ENCODE measurements at regions not wholly inside any gene's neighbourhood (a gene's known extent, or its start where the extent isn't known, plus 50 kb on each side); places are given as distances from the start of the nearest gene placed in this dataset.

GRCh38 chr13:54133746-54134145 is 1105.1 kb downstream of the OLFM4 start:
- no peak for TF ChIP-seq CTCF (IDR thresholded peaks at IDR 0.05; ENCODE audit: unreplicated experiment)
- Mint-ChIP-seq H3K4me3 (ENCODE audit: low read depth) (no peak overlapping the region), H3K36me3 (ENCODE audit: insufficient read depth) (no peaks in the 10 kb centered on the region), H3K27me3 (peaks cover 36% of the 10 kb centered on the region), H3K4me1 (ENCODE audit: low read depth) (peaks cover 2% of the 10 kb centered on the region), H3K9me3 (ENCODE audit: low read depth) (no peaks in the 10 kb centered on the region), H3K27ac (no peak overlapping the region)
- DNase-seq (ENCODE audit: low spot score, unreplicated experiment), result no peak

GRCh38 chr13:54144828-54145227 is 1116.2 kb downstream of the OLFM4 start:
- H3K27me3 Mint-ChIP-seq, result no peaks in the 10 kb centered on the region
- H3K27ac Mint-ChIP-seq, result no peak overlapping the region
- H3K9me3 Mint-ChIP-seq (ENCODE audit: low read depth), result no peaks in the 10 kb centered on the region
- TF ChIP-seq CTCF (IDR thresholded peaks at IDR 0.05; ENCODE audit: unreplicated experiment), result no peak
- H3K4me1 Mint-ChIP-seq (ENCODE audit: low read depth), result peaks cover 2% of the 10 kb centered on the region
- DNase-seq (ENCODE audit: low spot score, unreplicated experiment), result no peak
- H3K36me3 Mint-ChIP-seq (ENCODE audit: insufficient read depth), result no peaks in the 10 kb centered on the region
- H3K4me3 Mint-ChIP-seq (ENCODE audit: low read depth), result no peak overlapping the region

GRCh38 chr13:54150851-54151250 is 1122.2 kb downstream of the OLFM4 start:
- H3K27me3 Mint-ChIP-seq, result no peaks in the 10 kb centered on the region
- H3K9me3 Mint-ChIP-seq (ENCODE audit: low read depth), result no peaks in the 10 kb centered on the region
- no peak overlapping the region for H3K27ac Mint-ChIP-seq
- no peak for DNase-seq (ENCODE audit: low spot score, unreplicated experiment)
- no peaks in the 10 kb centered on the region for H3K4me1 Mint-ChIP-seq (ENCODE audit: low read depth)
- no peak overlapping the region for H3K4me3 Mint-ChIP-seq (ENCODE audit: low read depth)
- no peaks in the 10 kb centered on the region for H3K36me3 Mint-ChIP-seq (ENCODE audit: insufficient read depth)
- TF ChIP-seq CTCF (IDR thresholded peaks at IDR 0.05; ENCODE audit: unreplicated experiment), result no peak

- no peak for DNase-seq (ENCODE audit: low spot score, unreplicated experiment)
Measured at GRCh38 chr13:54162069-54162468, 1133.5 kb downstream of the OLFM4 start.

GRCh38 chr13:54165581-54166215 is 1137.1 kb downstream of the OLFM4 start:
- Mint-ChIP-seq H3K27me3 (no peaks in the 10 kb centered on the region), H3K9me3 (ENCODE audit: low read depth) (no peaks in the 10 kb centered on the region), H3K36me3 (ENCODE audit: insufficient read depth) (no peaks in the 10 kb centered on the region), H3K4me1 (ENCODE audit: low read depth) (peaks cover 7% of the 10 kb centered on the region), H3K4me3 (ENCODE audit: low read depth) (no peak overlapping the region), H3K27ac (no peak overlapping the region)
- DNase-seq (ENCODE audit: low spot score, unreplicated experiment), result no peak
- TF ChIP-seq CTCF (IDR thresholded peaks at IDR 0.05; ENCODE audit: unreplicated experiment), result no peak

More at GRCh38 chr13:54162069-54162468, 1133.5 kb downstream of the OLFM4 start:
- TF ChIP-seq CTCF (IDR thresholded peaks at IDR 0.05; ENCODE audit: unreplicated experiment), result peak; percentile 44
- no peak overlapping the region for H3K4me3 Mint-ChIP-seq (ENCODE audit: low read depth)
- peaks cover 7% of the 10 kb centered on the region for H3K4me1 Mint-ChIP-seq (ENCODE audit: low read depth)
- H3K27me3 Mint-ChIP-seq, result no peaks in the 10 kb centered on the region
- H3K27ac Mint-ChIP-seq, result no peak overlapping the region
- H3K36me3 Mint-ChIP-seq (ENCODE audit: insufficient read depth), result no peaks in the 10 kb centered on the region
- no peaks in the 10 kb centered on the region for H3K9me3 Mint-ChIP-seq (ENCODE audit: low read depth)
